GM12874 (cell line): ENCODE measurements at regions not wholly inside any gene's neighbourhood (a gene's known extent, or its start where the extent isn't known, plus 50 kb on each side); places are given as distances from the start of the nearest gene placed in this dataset.

Experiments
- TF ChIP-seq, protein P1 (sequence below): IDR thresholded peaks from 2 replicates; pipeline ENCODE4 v1.5.1; 2011; ENCODE audit warnings: low read depth, mild to moderate bottlenecking, control low read depth, low read length, moderate library complexity; ENCODE audit not compliant: insufficient read depth

DNA sequence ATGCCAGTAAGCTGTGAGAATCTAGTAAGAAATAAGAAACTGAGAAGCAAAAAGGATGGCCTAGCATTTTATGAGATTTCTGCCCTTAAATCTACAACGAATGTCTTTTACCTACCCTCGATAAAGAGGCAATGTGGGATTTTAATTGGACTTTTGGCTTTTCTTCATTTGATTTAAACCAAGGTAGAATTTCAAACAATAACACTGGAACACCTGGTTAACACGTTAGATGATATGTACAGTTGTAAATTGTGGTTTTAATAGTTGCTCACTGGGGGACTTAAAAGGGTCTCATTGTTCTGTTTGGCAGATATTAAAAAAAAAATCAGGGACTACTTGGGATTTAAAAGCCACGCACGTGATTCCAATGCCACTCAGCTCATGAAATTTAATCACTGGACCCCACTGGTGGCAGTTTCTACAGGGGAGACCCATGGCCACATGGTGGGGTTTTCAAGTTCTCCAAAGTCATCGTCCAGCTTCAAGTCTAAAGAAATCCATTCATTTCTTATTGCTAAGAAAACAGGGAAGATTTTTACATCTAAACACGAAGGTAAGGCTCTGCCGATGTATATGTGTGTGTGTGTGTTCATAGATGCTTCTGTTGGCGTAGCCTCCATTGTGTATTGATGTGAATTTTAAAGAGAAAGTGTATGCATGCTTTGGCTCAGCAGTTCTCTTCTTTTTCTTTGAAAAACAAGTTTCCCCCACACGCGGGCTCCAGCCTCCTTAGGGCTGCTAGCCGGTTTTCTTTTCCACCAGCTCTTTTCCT is 588.6 kb upstream of the MKI67 start:
- TF ChIP-seq, protein P1, sequence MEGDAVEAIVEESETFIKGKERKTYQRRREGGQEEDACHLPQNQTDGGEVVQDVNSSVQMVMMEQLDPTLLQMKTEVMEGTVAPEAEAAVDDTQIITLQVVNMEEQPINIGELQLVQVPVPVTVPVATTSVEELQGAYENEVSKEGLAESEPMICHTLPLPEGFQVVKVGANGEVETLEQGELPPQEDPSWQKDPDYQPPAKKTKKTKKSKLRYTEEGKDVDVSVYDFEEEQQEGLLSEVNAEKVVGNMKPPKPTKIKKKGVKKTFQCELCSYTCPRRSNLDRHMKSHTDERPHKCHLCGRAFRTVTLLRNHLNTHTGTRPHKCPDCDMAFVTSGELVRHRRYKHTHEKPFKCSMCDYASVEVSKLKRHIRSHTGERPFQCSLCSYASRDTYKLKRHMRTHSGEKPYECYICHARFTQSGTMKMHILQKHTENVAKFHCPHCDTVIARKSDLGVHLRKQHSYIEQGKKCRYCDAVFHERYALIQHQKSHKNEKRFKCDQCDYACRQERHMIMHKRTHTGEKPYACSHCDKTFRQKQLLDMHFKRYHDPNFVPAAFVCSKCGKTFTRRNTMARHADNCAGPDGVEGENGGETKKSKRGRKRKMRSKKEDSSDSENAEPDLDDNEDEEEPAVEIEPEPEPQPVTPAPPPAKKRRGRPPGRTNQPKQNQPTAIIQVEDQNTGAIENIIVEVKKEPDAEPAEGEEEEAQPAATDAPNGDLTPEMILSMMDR: no peak

DNA sequence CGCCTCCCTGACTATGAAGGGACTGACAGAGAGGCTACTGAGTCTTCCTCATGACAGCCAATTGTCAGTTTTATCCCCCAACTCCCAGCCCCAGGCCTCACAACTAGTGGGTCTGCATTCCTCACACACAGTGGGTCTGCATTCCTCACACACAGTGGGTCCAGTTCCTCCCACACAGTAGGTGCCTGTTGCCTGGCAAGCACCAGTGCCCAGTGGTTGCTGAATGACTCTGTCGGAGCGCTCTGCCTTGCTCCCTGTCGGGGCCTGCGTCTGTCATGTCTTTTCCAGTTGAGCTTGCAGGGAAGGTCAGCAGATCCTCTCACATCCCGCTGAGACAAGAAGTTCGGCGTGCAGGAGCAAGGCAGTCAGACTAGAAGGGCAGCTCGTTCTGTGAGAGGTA is 590.0 kb upstream of the MKI67 start:
- TF ChIP-seq, protein P1: no peak

DNA sequence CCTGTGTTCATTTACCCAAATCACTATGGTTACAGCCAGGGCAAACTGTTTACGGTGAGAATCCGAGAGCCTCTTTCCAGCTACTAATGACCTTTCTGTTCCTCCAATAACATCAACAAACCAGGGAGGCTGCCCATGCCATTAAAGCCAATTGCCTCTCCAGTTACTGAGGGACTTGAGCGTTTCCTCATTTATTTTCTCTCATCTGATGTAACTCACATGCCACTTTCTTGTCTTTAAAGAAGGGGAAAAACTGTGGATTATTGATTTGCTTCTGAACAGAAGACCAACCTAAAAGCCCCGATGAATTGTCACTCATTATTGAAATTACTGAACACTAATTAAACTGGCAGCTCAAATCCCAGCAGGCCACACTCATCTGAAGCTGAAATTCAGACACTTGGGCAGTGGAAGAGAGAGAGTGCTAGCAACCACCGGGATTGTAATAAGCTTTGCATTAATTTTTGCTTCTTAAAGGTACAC is 595.8 kb upstream of the MKI67 start:
- TF ChIP-seq, protein P1: no peak

DNA sequence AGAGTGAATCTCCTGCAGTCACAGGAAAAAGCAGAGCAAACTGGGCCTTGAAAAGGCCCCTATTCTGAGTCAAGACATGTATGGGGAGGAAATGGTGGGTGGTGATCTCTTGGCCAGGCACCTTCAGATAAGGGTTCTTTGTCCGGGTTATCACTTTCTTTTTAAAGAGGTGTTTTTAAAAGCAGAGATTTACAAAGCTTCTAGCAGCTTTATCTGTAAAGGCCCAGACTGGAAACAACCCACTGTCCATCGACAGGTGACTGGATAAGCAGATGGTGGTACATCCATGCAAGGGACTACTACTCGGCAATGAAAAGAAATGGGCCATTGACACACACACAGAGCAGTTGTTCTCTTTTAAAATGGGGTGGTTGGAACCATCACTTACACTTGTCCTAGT is 596.7 kb upstream of the MKI67 start:
- TF ChIP-seq, protein P1: no peak

DNA sequence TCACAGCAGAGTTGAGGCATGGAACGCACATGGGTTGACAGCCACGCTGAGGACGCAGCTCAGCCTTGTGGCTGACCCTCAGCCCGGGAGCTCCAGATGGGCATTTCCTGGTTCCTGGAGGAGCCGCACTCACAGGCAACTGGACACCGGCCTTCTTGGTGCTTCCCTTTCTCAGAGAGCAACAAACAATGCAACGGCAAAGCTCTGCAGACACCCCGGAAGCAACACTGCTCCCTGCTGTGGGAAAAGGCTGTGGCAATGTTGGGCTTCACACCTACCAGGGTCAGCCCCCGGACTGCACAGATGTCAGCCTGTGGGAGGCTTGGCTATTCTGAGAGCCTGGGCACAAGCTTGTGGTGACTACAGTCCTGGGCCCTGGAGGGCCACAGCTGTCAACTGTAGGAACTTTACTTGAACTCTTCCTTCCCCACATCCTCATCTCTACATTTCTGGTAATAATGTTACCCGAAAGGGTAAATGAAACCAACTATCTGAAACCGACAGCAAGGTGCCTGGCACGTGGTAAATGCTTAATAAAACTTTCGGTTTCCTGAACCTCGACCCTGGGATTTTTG is 597.5 kb upstream of the MKI67 start:
- TF ChIP-seq, protein P1: no peak

DNA sequence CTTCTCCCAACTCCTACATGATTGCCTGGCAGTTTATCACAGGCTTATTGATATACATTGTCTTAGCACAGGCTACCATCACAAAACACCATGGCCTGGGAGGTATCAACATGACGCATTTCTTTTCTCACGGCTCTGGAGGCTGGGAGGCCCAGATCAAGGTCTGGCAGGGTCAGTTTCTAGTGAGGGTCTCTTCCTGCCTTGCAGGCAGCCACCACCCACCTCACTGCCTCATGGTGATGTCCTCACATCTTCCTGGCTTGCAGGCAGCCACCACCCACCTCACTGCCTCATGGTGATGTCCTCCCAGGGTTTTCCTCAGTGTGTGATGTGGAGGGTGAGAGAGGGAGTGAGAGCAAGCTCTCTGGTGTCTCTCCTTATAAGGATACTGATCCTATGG is 599.3 kb upstream of the MKI67 start:
- TF ChIP-seq, protein P1: no peak

DNA sequence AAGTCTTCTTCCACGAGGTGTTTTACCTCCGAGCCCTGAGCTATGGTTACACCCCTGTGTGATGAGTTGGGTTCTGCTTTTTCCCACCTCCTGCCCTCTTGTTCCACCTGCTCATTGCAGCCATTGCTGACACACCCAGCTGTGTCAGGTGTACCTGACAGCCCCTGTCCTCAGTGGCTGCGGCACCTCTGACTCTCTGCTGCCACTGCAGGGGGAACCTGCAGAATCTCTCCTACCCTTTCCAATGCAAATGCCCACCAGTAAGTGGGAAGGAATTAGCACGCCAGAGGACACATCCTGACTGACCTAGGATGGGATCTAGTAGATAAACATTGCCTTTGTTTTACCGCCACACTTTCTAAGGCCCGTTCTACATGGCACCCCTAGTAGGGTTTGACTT is 600.9 kb upstream of the MKI67 start:
- TF ChIP-seq, protein P1: no peak
